NB4 (cell line): ENCODE measurements at regions not wholly inside any gene's neighbourhood (a gene's known extent, or its start where the extent isn't known, plus 50 kb on each side); places are given as distances from the start of the nearest gene placed in this dataset.

Experiments used
- CTCF ChIP-seq: IDR thresholded peaks from one replicate; pipeline ENCODE4 v1.5.1; 2012; ENCODE audit warnings: low read depth, low read length
- MAX ChIP-seq: IDR thresholded peaks from 2 replicates; pipeline ENCODE4 v1.6.1; 2011; ENCODE audit warnings: low read depth, low read length
- POLR2A ChIP-seq: IDR thresholded peaks from 2 replicates; pipeline ENCODE4 v1.6.1; 2011; ENCODE audit warnings: mild to moderate bottlenecking; ENCODE audit not compliant: insufficient read length; ENCODE audit errors: extremely low read depth

- TF ChIP-seq MAX (no peak), CTCF (no peak), POLR2A (no peak)
Observed at GRCh38 chr7:128189231-128189930, 51.7 kb upstream of the LEP start.
